Fibroblast of pulmonary artery (primary cell): ENCODE measurements at regions not wholly inside any gene's neighbourhood (a gene's known extent, or its start where the extent isn't known, plus 50 kb on each side); places are given as distances from the start of the nearest gene placed in this dataset.

Source experiments
- DNase-seq: peaks from one replicate; pipeline ENCODE4 v3.0.0-alpha.2; 2010; ENCODE audit warnings: low read depth
- H3K4me3 ChIP-seq: replicated peaks from 2 replicates; pipeline ENCODE4 v1.5.1; 2011; ENCODE audit warnings: low read depth, mild to moderate bottlenecking, control low read depth, low read length, moderate library complexity
- TF ChIP-seq, protein P1 (sequence below): IDR thresholded peaks from 2 replicates; pipeline ENCODE4 v1.5.1; 2011; ENCODE audit warnings: mild to moderate bottlenecking, control low read depth, low read length, inconsistent platforms; ENCODE audit errors: missing control alignments

DNA sequence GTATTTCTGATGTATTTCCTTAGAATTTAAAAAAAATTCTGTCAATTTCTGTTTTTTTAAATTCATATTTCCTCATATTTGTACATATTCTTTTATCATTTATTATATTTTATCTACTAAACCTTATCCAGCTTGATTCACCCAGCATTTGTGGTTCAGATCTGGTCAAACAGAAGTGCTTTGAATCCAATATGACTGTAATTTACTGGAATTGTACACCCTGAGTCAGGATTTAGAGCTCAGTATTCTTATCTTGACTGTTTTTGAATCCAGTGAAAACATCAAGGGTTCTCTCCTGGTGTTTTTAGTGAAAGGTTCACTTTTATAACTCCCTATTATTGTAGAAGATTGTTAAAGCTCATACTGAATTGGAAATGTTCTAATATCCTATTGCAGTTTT, 1077.0 kb upstream of the NCAM2 start:
- TF ChIP-seq, protein P1, sequence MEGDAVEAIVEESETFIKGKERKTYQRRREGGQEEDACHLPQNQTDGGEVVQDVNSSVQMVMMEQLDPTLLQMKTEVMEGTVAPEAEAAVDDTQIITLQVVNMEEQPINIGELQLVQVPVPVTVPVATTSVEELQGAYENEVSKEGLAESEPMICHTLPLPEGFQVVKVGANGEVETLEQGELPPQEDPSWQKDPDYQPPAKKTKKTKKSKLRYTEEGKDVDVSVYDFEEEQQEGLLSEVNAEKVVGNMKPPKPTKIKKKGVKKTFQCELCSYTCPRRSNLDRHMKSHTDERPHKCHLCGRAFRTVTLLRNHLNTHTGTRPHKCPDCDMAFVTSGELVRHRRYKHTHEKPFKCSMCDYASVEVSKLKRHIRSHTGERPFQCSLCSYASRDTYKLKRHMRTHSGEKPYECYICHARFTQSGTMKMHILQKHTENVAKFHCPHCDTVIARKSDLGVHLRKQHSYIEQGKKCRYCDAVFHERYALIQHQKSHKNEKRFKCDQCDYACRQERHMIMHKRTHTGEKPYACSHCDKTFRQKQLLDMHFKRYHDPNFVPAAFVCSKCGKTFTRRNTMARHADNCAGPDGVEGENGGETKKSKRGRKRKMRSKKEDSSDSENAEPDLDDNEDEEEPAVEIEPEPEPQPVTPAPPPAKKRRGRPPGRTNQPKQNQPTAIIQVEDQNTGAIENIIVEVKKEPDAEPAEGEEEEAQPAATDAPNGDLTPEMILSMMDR, result no peak
- DNase-seq, result no peak
- H3K4me3 ChIP-seq, result no peak overlapping the region

DNA sequence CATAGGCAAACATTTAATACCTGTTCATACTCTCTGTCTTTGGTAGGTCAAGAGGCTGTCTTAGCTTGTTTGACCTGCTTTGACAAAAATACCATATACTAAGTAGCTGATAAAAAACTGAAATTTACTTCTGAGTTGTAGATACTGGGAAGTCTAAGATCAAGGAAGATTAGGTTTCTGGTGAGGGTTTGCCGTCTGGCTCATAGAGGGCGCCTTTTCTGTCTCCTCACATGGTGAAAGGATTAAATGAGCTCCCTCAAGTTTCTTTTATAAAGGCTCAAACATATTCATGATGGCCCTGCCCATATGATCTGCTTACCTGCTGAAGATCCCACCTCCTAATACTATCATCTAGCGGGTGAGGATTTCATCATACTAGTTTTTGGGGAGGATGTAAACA, 1076.1 kb upstream of the NCAM2 start:
- DNase-seq, result no peak
- TF ChIP-seq, protein P1, result no peak
- H3K4me3 ChIP-seq, result no peak overlapping the region

- no peak overlapping the region for H3K4me3 ChIP-seq
- TF ChIP-seq, protein P1, result no peak
- DNase-seq, result no peak
Measured at GRCh38 chr21:19935467-19935866, 1062.7 kb upstream of the NCAM2 start.

- H3K4me3 ChIP-seq, result no peak overlapping the region
- no peak for DNase-seq
- TF ChIP-seq, protein P1, result no peak
Measured at GRCh38 chr21:19937619-19938018, 1060.6 kb upstream of the NCAM2 start.

GRCh38 chr21:19941626-19942025, 1056.6 kb upstream of the NCAM2 start:
- no peak for DNase-seq
- TF ChIP-seq, protein P1, result no peak
- no peak overlapping the region for H3K4me3 ChIP-seq

DNA sequence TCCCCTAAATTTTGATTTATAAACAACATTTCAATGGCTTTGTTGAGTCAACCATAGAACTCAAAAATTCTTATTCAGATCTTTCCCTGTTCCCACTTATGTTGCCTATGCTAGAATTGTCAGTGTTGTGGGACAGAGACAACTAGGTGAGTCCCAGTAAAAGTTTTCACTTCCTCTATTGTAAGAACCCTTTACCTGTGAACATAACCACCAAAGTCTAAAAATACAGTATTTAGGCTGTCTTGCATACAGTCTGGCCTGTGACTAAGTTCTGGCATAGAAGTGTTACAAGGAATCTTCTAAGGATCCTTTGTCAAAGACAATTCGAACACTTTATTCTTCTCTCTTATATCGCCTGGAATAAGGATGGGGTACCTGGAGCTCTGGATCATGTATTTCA, 1047.9 kb upstream of the NCAM2 start:
- TF ChIP-seq, protein P1, result no peak
- no peak for DNase-seq

GRCh38 chr21:19969156-19969555, 1029.1 kb upstream of the NCAM2 start:
- no peak overlapping the region for H3K4me3 ChIP-seq
- TF ChIP-seq, protein P1, result no peak
- no peak for DNase-seq

More for the DNA sequence above, 1047.9 kb upstream of the NCAM2 start:
- H3K4me3 ChIP-seq, result no peak overlapping the region
